ENCODE measurements at regions not wholly inside any gene's neighbourhood (a gene's known extent, or its start where the extent isn't known, plus 50 kb on each side); places are given as distances from the start of the nearest gene placed in this dataset.

DNA sequence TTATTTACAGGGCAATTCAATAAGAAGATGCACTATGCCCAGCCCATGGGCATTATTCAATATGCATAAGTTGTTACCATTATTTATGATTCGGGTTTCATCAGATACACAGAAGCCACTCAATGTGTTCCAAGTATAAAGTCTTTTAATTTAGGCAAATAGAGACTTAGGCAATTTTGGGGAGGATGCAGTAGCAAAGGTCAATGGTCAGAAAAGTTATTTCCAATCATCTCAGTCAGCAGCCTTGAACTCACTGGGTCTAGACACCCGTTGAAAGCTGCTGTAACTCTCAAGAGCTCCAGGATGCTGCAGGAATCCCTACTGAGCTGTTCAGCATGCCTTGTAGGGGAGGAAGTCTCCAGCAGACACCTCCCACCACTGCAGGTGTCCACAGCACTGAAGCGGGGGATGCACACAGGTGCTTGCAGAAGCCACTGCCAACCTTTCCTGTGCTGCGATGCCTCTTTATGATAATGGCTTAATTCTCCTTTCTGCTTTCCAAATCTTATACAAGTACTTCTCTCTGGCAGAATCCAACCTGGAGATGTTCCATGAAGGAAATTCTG, 155.0 kb upstream of the SUCLG2 start:
- no peaks in the 10 kb centered on the region for H3K36me3 ChIP-seq
- no peak for DNase-seq (ENCODE audit: low read depth in 1 of 2, low spot score in 1 of 2)
- H3K9me3 ChIP-seq (ENCODE audit: low read depth) = no peaks in the 10 kb centered on the region
- TF ChIP-seq, protein P1, sequence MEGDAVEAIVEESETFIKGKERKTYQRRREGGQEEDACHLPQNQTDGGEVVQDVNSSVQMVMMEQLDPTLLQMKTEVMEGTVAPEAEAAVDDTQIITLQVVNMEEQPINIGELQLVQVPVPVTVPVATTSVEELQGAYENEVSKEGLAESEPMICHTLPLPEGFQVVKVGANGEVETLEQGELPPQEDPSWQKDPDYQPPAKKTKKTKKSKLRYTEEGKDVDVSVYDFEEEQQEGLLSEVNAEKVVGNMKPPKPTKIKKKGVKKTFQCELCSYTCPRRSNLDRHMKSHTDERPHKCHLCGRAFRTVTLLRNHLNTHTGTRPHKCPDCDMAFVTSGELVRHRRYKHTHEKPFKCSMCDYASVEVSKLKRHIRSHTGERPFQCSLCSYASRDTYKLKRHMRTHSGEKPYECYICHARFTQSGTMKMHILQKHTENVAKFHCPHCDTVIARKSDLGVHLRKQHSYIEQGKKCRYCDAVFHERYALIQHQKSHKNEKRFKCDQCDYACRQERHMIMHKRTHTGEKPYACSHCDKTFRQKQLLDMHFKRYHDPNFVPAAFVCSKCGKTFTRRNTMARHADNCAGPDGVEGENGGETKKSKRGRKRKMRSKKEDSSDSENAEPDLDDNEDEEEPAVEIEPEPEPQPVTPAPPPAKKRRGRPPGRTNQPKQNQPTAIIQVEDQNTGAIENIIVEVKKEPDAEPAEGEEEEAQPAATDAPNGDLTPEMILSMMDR (IDR thresholded peaks at IDR 0.05; ENCODE audit: low read depth, low read length) = no peak
- no peak overlapping the region for H3K27ac ChIP-seq
- no peaks in the 10 kb centered on the region for H3K4me1 ChIP-seq (ENCODE audit: low read depth)
- H3K4me3 ChIP-seq = no peak overlapping the region
- H3K27me3 ChIP-seq = no peaks in the 10 kb centered on the region

DNA sequence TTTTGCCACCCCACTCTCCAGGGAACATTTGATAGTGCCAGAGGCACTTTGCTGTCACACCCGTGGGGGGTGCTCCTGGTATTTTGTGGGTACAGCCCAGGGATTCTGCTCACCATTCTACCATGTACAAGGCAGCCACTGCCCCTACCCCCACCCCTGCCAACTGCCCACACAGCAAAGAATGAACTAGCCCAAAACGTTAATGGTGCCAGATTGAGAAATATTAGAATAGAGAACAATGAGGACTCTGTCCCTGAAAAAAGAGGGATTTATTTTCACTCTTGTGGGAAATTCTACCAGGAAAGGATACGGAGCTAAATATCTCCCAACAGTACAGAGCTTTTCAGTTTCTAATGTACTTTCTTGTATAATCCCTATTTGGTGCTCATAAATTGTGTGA, 154.5 kb upstream of the SUCLG2 start:
- Histone ChIP-seq H3K27ac (no peak overlapping the region), H3K4me1 (ENCODE audit: low read depth) (no peaks in the 10 kb centered on the region), H3K9me3 (ENCODE audit: low read depth) (no peaks in the 10 kb centered on the region), H3K27me3 (no peaks in the 10 kb centered on the region), H3K4me3 (no peak overlapping the region), H3K36me3 (no peaks in the 10 kb centered on the region)
- TF ChIP-seq, protein P1 (IDR thresholded peaks at IDR 0.05; ENCODE audit: low read depth, low read length) = no peak
- no peak for DNase-seq (ENCODE audit: low read depth in 1 of 2, low spot score in 1 of 2)

DNA sequence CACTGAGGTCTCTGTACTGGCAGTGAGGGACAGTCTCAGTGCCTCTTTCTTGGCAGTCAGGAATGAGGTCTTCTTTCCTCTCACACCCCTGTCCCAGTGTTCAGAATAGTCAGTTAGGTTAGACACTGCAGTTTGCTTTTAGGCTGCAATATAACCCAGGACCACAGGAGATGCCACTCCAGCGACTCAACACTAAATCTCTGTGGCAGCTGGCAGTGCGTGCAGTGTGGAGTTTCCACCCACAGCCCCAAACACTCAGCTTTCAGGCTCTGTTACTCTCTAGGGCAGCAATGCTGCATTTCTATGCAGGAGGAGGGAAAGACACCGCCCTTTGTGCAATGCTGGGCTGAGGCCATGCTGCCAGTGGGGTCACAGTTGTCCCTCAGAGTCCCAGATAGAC, 150.2 kb upstream of the SUCLG2 start:
- no peak for DNase-seq (ENCODE audit: low read depth in 1 of 2, low spot score in 1 of 2)
- H3K27me3 ChIP-seq = no peaks in the 10 kb centered on the region
- H3K9me3 ChIP-seq (ENCODE audit: low read depth) = no peaks in the 10 kb centered on the region
- H3K4me1 ChIP-seq (ENCODE audit: low read depth) = no peaks in the 10 kb centered on the region
- TF ChIP-seq, protein P1 (IDR thresholded peaks at IDR 0.05; ENCODE audit: low read depth, low read length) = no peak
- no peaks in the 10 kb centered on the region for H3K36me3 ChIP-seq
- H3K27ac ChIP-seq = no peak overlapping the region
- H3K4me3 ChIP-seq = no peak overlapping the region

DNA sequence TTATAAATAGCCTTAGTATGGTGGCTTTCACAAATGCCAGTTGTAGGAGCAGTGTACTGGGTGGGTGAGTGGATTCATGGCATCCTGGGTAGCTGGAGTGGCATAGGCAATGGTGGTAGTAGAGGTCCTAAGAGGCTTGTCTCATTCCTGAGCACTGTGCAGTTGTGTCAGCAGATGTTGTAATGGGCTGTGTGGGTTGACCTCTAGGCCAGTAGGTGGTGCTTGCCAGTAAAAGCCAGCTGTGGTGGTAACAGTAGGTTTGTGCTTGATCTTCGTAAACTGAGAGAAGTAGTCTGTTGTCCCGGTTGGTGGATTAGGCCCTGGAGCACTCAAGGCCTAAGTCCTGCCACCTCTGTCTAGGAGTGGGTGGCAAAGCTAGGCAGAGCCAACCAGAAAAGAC, 149.7 kb upstream of the SUCLG2 start:
- Histone ChIP-seq H3K27ac (no peak overlapping the region), H3K36me3 (no peaks in the 10 kb centered on the region), H3K9me3 (ENCODE audit: low read depth) (no peaks in the 10 kb centered on the region), H3K27me3 (no peaks in the 10 kb centered on the region), H3K4me3 (no peak overlapping the region), H3K4me1 (ENCODE audit: low read depth) (no peaks in the 10 kb centered on the region)
- TF ChIP-seq, protein P1 (IDR thresholded peaks at IDR 0.05; ENCODE audit: low read depth, low read length) = no peak
- DNase-seq (ENCODE audit: low read depth in 1 of 2, low spot score in 1 of 2) = no peak

DNA sequence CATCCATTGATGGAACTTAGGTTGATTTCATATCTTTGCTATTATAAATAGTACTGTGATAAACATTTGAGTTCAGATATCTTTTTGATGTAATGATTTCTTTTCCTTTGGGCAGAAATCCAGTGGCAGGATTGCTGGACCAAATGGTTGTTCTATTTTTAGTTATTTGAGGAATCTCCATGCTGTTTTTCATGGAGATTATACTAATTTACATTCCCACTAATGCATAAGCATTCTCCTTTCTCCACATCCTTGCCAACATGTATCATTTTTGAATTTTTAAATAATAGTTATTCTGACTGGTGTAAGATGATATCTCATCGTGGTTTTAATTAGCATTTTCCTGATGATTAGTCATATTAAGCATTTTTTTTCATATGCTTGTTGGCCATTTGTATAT, 144.0 kb upstream of the SUCLG2 start:
- no peaks in the 10 kb centered on the region for H3K36me3 ChIP-seq
- H3K4me1 ChIP-seq (ENCODE audit: low read depth) = no peaks in the 10 kb centered on the region
- no peak overlapping the region for H3K4me3 ChIP-seq
- no peak for DNase-seq (ENCODE audit: low read depth in 1 of 2, low spot score in 1 of 2)
- TF ChIP-seq, protein P1 (IDR thresholded peaks at IDR 0.05; ENCODE audit: low read depth, low read length) = no peak
- no peaks in the 10 kb centered on the region for H3K27me3 ChIP-seq
- no peak overlapping the region for H3K27ac ChIP-seq
- no peaks in the 10 kb centered on the region for H3K9me3 ChIP-seq (ENCODE audit: low read depth)

DNA sequence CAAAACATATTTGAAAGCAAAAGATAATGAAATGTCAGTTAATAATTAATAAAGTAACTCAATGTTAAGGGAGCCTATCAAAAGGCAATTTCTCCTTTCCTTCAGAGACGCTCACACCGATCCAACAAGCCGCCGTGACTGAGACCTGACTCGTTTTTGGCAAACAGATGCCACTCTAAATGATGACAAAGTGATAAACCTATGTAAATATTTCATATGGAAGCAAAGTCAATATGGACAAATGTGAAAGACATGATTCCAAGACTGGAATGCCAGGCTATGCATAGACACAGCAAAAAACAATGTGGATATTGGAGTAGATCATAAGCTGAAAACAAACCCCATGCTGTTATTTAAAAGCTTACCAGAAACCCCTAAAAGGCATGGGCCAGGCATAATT, 137.2 kb upstream of the SUCLG2 start:
- no peak for DNase-seq (ENCODE audit: low read depth in 1 of 2, low spot score in 1 of 2)
- Histone ChIP-seq H3K36me3 (no peaks in the 10 kb centered on the region), H3K27ac (no peak overlapping the region), H3K4me3 (no peak overlapping the region), H3K4me1 (ENCODE audit: low read depth) (no peaks in the 10 kb centered on the region), H3K9me3 (ENCODE audit: low read depth) (no peaks in the 10 kb centered on the region), H3K27me3 (no peaks in the 10 kb centered on the region)
- TF ChIP-seq, protein P1 (IDR thresholded peaks at IDR 0.05; ENCODE audit: low read depth, low read length) = no peak
